Activated T-helper 2 cell treated with anti-CD3 and anti-CD28 coated beads, Interferon-gamma antibody, Interleukin-2, Interleukin-4, amounts not matched to agents 10 μg/mL and 5 μg/mL and 100 μg/mL, durations not matched to agents 14 hours and 24 hours and 36 hours (primary cell): ENCODE measurements at regions not wholly inside any gene's neighbourhood (a gene's known extent, or its start where the extent isn't known, plus 50 kb on each side); places are given as distances from the start of the nearest gene placed in this dataset.
A peak's percentile ranks its signal among the peaks of the same experiment; 100 is the strongest.
"Not testable (repeated sequence)": the region's sequence is repeated elsewhere in the genome, so short reads cannot be mapped to it uniquely, and the experiment has no call there.

Experiments
- DNase-seq: peaks from one replicate; pipeline ENCODE4 v3.0.0; 2021; ENCODE audit warnings: low spot score
- H3K27ac Mint-ChIP-seq: one replicate; pipeline ENCODE4 v1.8.0; 2021; ENCODE audit warnings: mixed read lengths
- H3K27me3 Mint-ChIP-seq: one replicate; pipeline ENCODE4 v1.8.0; 2021; ENCODE audit warnings: low read depth, mixed read lengths
- H3K36me3 Mint-ChIP-seq: one replicate; pipeline ENCODE4 v1.8.0; 2021; ENCODE audit warnings: low read depth, mixed read lengths
- H3K4me1 Mint-ChIP-seq: one replicate; pipeline ENCODE4 v1.8.0; 2021; ENCODE audit warnings: low read depth, mixed read lengths
- H3K4me3 Mint-ChIP-seq: one replicate; pipeline ENCODE4 v1.8.0; 2021; ENCODE audit warnings: low read depth, mild to moderate bottlenecking, moderate library complexity, mixed read lengths
- H3K9me3 Mint-ChIP-seq: one replicate; pipeline ENCODE4 v1.8.0; 2021; ENCODE audit warnings: mixed read lengths
- intact Hi-C: fragments of 100-400 bp; cut with micrococcal nuclease; formaldehyde crosslinking; loops from one replicate; pipeline ENCODE4 v1.15.1; 2023

DNA sequence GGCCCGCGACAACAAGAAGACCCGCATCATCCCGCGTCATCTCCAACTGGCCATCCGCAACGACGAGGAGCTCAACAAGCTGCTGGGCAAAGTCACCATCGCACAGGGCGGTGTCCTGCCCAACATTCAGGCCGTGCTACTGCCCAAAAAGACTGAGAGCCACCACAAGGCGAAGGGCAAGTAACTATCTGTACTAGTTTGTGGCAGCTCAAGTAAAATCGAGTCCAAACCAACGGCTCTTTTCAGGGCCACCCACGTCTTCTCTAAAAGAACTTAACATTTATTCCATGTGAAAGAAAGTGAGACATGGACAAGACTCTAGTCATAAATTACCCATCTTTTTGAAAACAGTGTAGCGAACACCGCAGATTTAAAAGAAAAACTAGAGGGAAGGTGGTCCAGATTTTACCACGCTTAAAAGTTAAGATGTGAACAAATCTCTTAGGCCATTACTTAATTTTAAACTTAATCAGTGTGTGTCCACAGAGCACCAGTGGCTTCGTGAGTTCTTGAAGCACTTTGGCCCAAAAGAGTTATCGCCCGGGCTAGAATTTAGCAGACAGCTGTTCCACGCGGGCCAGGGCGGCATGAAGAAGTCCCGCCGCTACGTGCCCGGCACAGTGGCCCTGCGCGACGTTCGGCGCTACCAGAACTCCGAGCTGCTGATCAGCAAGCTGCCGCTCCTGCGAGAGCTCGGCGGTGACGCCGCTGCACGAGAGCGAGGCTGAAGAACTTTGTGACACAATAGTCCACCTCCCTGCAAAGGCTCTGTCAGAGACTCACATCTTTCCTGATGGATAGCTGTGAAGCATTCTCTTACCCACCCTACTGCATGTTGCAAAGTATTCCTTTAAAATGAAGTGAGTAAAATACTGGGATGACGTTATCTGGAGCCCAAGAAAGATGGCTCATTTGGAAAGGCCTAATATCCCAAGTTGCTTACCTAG lies 113.9 kb upstream of the PRSS16 start:
- H3K4me1 Mint-ChIP-seq: peaks cover 43% of the 10 kb centered on the region
- no peak overlapping the region for H3K27ac Mint-ChIP-seq
- intact Hi-C loops: loop anchor here (1.0 to 10.0 kb wide), 7 partner anchors 8 to 1731 kb away; a partner anchor contains a TSS
- no peaks in the 10 kb centered on the region for H3K36me3 Mint-ChIP-seq
- no peaks in the 10 kb centered on the region for H3K9me3 Mint-ChIP-seq
- no peak overlapping the region for H3K4me3 Mint-ChIP-seq
- peak; percentile 75 for DNase-seq
- H3K27me3 Mint-ChIP-seq: no peaks in the 10 kb centered on the region

DNA sequence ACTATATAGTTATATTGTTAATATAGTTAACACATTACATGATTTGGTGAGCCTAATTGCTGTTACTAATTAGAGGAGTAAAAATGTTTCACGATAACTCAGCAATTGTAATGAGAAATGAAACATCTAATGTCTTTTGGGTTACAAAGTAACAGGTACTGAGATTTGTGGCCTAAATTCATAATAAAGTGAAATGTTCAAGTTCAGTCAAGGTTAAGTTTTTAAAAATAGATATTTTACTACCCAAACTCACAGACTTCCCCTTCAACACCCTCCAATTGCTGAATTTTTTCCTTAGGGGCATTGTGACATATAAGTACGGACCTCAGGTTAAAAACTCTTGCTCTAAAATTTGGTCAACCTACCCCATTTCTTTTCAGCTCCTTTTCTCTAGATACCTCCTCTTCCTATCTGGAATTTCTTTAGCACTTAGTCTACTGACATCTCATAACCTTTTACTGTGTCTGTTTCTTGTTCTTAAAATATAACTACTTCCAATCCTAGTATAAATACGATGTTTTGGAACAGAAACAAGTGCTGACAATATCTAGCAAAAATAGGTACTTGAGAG lies 112.3 kb upstream of the PRSS16 start:
- Mint-ChIP-seq H3K9me3 (no peaks in the 10 kb centered on the region), H3K4me1 (peaks cover 41% of the 10 kb centered on the region), H3K27me3 (no peaks in the 10 kb centered on the region), H3K27ac (peak overlapping the region; percentile 26), H3K36me3 (peaks cover 7% of the 10 kb centered on the region), H3K4me3 (no peak overlapping the region)
- intact Hi-C loops: loop anchor here (10.0 kb wide), 3 partner anchors 900 to 1730 kb away; a partner anchor contains a TSS
- DNase-seq: no peak

- intact Hi-C loops: loop anchor here (10.0 kb wide), 3 partner anchors 901 to 1729 kb away; a partner anchor contains a TSS
- Mint-ChIP-seq H3K27me3 (no peaks in the 10 kb centered on the region), H3K4me1 (peaks cover 37% of the 10 kb centered on the region), H3K36me3 (peaks cover 10% of the 10 kb centered on the region), H3K27ac (no peak overlapping the region), H3K4me3 (no peak overlapping the region), H3K9me3 (no peaks in the 10 kb centered on the region)
- DNase-seq: no peak
Measured at GRCh38 chr6:27136077-27136644, 111.3 kb upstream of the PRSS16 start.

DNA sequence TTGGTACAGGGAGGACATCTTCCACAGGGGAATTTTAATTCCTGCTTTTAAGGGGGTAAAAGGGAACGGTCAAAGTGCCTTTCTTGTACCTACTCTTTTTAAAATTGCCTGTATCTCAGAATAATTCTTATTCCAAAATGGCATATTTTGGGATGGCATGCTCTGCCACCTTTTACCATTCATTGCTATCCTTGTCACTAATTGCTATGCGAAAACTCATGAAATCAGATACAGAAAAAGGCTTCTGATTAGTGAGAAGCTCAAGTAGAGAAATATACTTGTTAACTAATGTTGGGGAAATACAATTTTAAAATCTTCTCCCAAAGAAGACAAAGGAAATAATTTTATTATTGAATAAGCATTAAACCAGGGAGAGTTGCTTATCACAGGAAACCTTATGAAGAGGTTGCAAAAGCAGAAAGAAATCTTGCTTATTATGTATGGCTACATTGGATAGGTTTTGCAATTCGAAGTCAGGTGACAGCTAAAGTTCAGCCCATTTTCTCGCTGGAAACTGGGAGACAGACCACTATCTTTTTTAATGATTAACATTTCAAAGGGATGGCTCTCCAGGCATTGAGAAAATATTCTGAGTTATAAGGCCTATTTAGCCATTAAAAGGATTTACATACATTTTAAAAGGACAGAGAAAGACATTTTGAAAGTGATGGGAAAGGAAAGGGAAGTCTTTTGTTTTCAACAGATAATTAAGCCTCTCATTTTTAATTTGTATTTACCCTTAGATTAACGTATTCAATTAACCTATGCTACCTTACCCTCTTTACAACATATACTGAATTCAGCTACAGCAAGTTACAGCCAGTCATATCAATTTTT lies 110.3 kb upstream of the PRSS16 start:
- Mint-ChIP-seq H3K4me1 (peaks cover 42% of the 10 kb centered on the region), H3K9me3 (no peaks in the 10 kb centered on the region), H3K27me3 (no peaks in the 10 kb centered on the region), H3K27ac (no peak overlapping the region), H3K36me3 (peaks cover 15% of the 10 kb centered on the region), H3K4me3 (no peak overlapping the region)
- no peak for DNase-seq
- intact Hi-C loops: loop anchor here (10.0 kb wide), 3 partner anchors 902 to 1728 kb away; a partner anchor contains a TSS

GRCh38 chr6:27138406-27138805 lies 109.1 kb upstream of the PRSS16 start:
- peaks cover 43% of the 10 kb centered on the region for H3K4me1 Mint-ChIP-seq
- H3K27ac Mint-ChIP-seq: peak overlapping the region; percentile 99
- intact Hi-C loops: loop anchor here (1.0 to 10.0 kb wide), 5 partner anchors 8 to 1726 kb away; a partner anchor contains a TSS
- DNase-seq: no peak
- peaks cover 16% of the 10 kb centered on the region for H3K36me3 Mint-ChIP-seq
- no peaks in the 10 kb centered on the region for H3K27me3 Mint-ChIP-seq
- H3K9me3 Mint-ChIP-seq: no peaks in the 10 kb centered on the region
- peak overlapping the region; percentile 97 for H3K4me3 Mint-ChIP-seq

DNA sequence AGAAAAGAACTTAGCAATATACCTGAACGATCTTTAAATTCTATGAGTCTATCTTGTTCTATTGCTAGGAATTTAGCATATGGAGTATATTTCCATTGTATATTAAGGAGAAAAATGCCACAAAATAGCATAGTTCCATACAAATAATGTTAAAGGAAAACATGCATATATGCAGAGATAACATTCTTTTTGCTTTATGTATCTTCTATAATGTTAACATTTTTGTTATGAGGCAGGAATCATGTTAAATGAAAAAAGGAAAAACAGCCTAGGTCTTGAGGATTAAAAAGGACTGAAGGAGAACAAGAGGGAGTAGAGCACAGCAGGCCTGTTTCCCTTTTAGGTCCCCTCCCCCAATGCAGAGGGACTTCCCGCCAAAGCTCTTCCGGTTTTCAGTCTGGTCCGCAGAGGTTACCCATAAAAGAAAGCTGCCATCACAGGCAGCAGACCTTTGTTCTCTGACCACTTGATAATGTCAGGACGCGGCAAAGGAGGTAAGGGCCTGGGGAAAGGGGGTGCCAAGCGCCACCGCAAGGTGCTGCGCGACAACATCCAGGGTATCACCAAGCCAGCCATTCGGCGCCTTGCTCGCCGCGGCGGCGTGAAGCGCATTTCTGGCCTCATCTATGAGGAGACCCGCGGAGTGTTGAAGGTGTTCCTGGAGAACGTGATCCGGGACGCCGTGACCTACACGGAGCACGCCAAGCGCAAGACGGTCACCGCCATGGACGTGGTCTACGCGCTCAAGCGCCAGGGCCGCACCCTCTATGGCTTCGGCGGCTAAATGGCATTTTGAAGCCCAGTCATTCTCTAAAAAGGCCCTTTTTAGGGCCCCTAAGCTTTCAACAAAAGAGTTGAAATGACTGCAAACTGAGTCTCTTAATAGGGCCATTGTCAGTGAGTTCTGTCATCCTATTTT lies 108.4 kb upstream of the PRSS16 start:
- DNase-seq: peak; percentile 76
- Mint-ChIP-seq H3K9me3 (no peaks in the 10 kb centered on the region), H3K4me3 (peak overlapping the region; percentile 97), H3K4me1 (peaks cover 40% of the 10 kb centered on the region), H3K27me3 (no peaks in the 10 kb centered on the region), H3K27ac (peak overlapping the region; percentile 99), H3K36me3 (peaks cover 18% of the 10 kb centered on the region)
- intact Hi-C loops: loop anchor here (1.0 to 10.0 kb wide), 5 partner anchors 7 to 1726 kb away; a partner anchor contains a TSS

GRCh38 chr6:27139756-27140579 lies 107.5 kb upstream of the PRSS16 start:
- no peaks in the 10 kb centered on the region for H3K9me3 Mint-ChIP-seq
- intact Hi-C loops: loop anchor here (2.0 to 10.0 kb wide), 5 partner anchors 15 to 1725 kb away; a partner anchor contains a TSS
- H3K27me3 Mint-ChIP-seq: no peaks in the 10 kb centered on the region
- H3K4me3 Mint-ChIP-seq: peak overlapping the region; percentile 97
- H3K27ac Mint-ChIP-seq: peak overlapping the region; percentile 99
- H3K4me1 Mint-ChIP-seq: peaks cover 39% of the 10 kb centered on the region
- no peak for DNase-seq
- H3K36me3 Mint-ChIP-seq: peaks cover 18% of the 10 kb centered on the region

DNA sequence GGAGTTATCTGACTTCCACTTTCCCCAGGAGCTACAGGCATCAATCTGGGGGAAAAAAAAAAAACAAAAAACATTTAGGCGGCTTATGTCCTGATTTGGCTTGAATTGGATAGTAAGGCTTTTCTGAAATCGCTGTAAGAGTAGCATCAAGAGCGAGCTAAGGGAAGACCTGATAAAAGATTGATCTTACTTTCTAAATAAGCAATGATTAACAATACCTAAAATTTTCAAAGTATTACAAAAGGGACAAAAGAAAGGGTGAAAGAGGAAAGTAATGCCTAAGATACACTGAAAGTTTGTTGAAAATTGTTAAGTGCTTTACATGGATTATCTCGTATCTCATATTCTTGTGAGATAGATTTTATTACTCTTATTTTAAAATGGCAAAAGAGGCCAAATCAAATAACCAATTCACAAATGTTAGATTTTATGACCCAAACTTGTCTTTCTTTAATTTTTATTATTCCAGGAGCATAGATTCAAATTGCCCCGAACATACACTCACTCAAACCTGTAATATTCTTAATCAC lies 106.4 kb upstream of the PRSS16 start:
- intact Hi-C loops: loop anchor here (1.0 to 2.0 kb wide), 2 partner anchors 8 to 14 kb away; a partner anchor contains a TSS
- H3K36me3 Mint-ChIP-seq: peaks cover 18% of the 10 kb centered on the region
- peak overlapping the region; percentile 84 for H3K27ac Mint-ChIP-seq
- peak overlapping the region; percentile 76 for H3K4me3 Mint-ChIP-seq
- no peaks in the 10 kb centered on the region for H3K9me3 Mint-ChIP-seq
- no peak for DNase-seq
- peaks cover 35% of the 10 kb centered on the region for H3K4me1 Mint-ChIP-seq
- H3K27me3 Mint-ChIP-seq: no peaks in the 10 kb centered on the region

- Mint-ChIP-seq H3K36me3 (peaks cover 18% of the 10 kb centered on the region), H3K4me3 (peak overlapping the region; percentile 76), H3K27ac (peak overlapping the region; percentile 76), H3K4me1 (peaks cover 32% of the 10 kb centered on the region), H3K9me3 (no peaks in the 10 kb centered on the region), H3K27me3 (no peaks in the 10 kb centered on the region)
- DNase-seq: no peak
- intact Hi-C loops: loop anchor here (1.0 to 2.0 kb wide), 2 partner anchors 8 to 13 kb away; a partner anchor contains a TSS
Measured at GRCh38 chr6:27141529-27142015, 105.9 kb upstream of the PRSS16 start.

DNA sequence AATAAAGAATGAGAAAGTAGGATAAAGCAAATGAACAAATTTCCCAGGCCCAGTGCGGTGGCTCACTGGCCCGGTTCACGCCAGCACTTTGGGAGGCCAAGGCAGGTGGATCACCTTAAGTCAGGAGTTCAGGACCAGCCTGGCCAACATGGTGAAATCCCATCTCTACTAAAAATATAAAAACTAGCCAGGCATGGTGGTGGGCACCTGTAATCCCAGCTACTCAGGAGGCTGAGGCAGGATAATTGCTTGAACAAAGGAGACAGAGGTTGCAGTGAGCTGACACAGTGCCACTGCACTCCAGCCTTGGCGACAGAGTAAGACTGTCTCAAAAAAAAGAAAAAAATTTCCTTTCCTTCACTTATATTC lies 104.5 kb upstream of the PRSS16 start:
- DNase-seq, intact Hi-C loops, H3K4me3 Mint-ChIP-seq, H3K9me3 Mint-ChIP-seq, H3K27me3 Mint-ChIP-seq: not testable (repeated sequence)
- Mint-ChIP-seq H3K4me1 (peaks cover 27% of the 10 kb centered on the region), H3K27ac (peak overlapping the region; percentile 20), H3K36me3 (peaks cover 18% of the 10 kb centered on the region)
